ENCODE measurements at regions not wholly inside any gene's neighbourhood (a gene's known extent, or its start where the extent isn't known, plus 50 kb on each side); places are given as distances from the start of the nearest gene placed in this dataset.

GRCh38 chr5:164578401-164578800 lies 1073.0 kb downstream of the MAT2B start:
- ChIA-PET POLR2A (no interaction called here), CTCF (no interaction called here)
- TF ChIP-seq POLR2AphosphoS5 (IDR thresholded peaks at IDR 0.05; ENCODE audit: insufficient read depth, low read depth, low read length) (no peak), GATA2 (IDR thresholded peaks at IDR 0.05; ENCODE audit: insufficient read depth, insufficient read length, low read depth, low read length) (no peak), FOS (IDR thresholded peaks at IDR 0.05; ENCODE audit: borderline replicate concordance, insufficient read depth, low read length) (peak; percentile 40), POLR2A (IDR thresholded peaks at IDR 0.05; ENCODE audit: low read depth, low read length) (no peak), MYC (IDR thresholded peaks at IDR 0.05; ENCODE audit: low read depth, low read length) (no peak), EZH2 (IDR thresholded peaks at IDR 0.05; ENCODE audit: borderline replicate concordance, low read depth, low read length, severe bottlenecking) (no peak), CTCF (IDR thresholded peaks at IDR 0.05; ENCODE audit: extremely low read depth in 1 of 2, insufficient read depth in 1 of 2, low read depth in 1 of 2, low read length in 2 of 2) (no peak), MAX (IDR thresholded peaks at IDR 0.05; ENCODE audit: insufficient read depth, insufficient read length) (no peak)
- DNase-seq (ENCODE audit: low read depth, low spot score) (no peak), FAIRE-seq (no peak)
- Histone ChIP-seq H3K9ac (replicated peaks; ENCODE audit: extremely low read depth, insufficient read depth, low read length) (no peak overlapping the region), H3K9me1 (replicated peaks; ENCODE audit: control insufficient read depth, extremely low read depth, insufficient read depth, low read length) (no peaks in the 10 kb centered on the region), H3K4me2 (ENCODE audit: insufficient read depth, low read length) (peak overlapping the region; percentile 17), H3K27ac (ENCODE audit: insufficient read depth, low read depth, low read length) (no peak overlapping the region), H3K4me1 (ENCODE audit: control insufficient read depth, extremely low read depth, insufficient read depth, low read length) (no peaks in the 10 kb centered on the region), H3K9me3 (replicated peaks; ENCODE audit: control insufficient read depth, insufficient read depth, low read length) (no peaks in the 10 kb centered on the region), H3K36me3 (ENCODE audit: control insufficient read depth in 2 of 2, extremely low read depth in 1 of 2, insufficient read depth in 2 of 2, low read length in 2 of 2) (no peaks in the 10 kb centered on the region), H3K27me3 (ENCODE audit: control insufficient read depth in 2 of 2, insufficient read depth in 2 of 2, low read length in 2 of 2) (no peaks in the 10 kb centered on the region), H2AFZ (ENCODE audit: low read depth, low read length) (no peak overlapping the region), H3K4me3 (replicated peaks in 1 of 3; ENCODE audit: insufficient read depth in 1 of 3, low read depth in 1 of 3, low read length in 3 of 3) (no peak overlapping the region), H3K79me2 (ENCODE audit: control insufficient read depth, insufficient read depth, low read length) (no peaks in the 10 kb centered on the region), H4K20me1 (replicated peaks; ENCODE audit: control insufficient read depth, extremely low read depth, insufficient read depth, low read length) (no peaks in the 10 kb centered on the region)
- dilution Hi-C loops (cut with MboI; ENCODE audit: extremely low pct_ligation_motif_present, low sequenced_read_pairs) (no loop called here), intact Hi-C loops (cut with micrococcal nuclease) (no loop called here)
- no TSS peak for BruUV-seq (replicated peaks)

Measured in endothelial cell of umbilical vein (primary cell).